H9 (cell line): ENCODE measurements at regions not wholly inside any gene's neighbourhood (a gene's known extent, or its start where the extent isn't known, plus 50 kb on each side); places are given as distances from the start of the nearest gene placed in this dataset.

Source experiments
- DNase-seq: peaks from one replicate; pipeline ENCODE4 v3.0.0-alpha.2; 2017
- H2AFZ ChIP-seq: one replicate; pipeline ENCODE4 v1.6.1; 2013; ENCODE audit warnings: mild to moderate bottlenecking, low read length, control low read depth, moderate library complexity
- H2AK5ac ChIP-seq: 2 replicates; pipeline ENCODE4 v1.6.1; 2013; ENCODE audit warnings: low read length, control low read depth, mixed read lengths; ENCODE audit not compliant: insufficient read length
- H2BK120ac ChIP-seq: one replicate; pipeline ENCODE4 v1.6.1; 2013; ENCODE audit warnings: low read depth, mild to moderate bottlenecking, low read length, control low read depth, inconsistent platforms; ENCODE audit not compliant: poor library complexity, severe bottlenecking
- H2BK12ac ChIP-seq: 2 replicates; pipeline ENCODE4 v1.6.1; 2013; ENCODE audit warnings: low read length, control low read depth, mixed read lengths, low read depth; ENCODE audit not compliant: insufficient read length
- H2BK15ac ChIP-seq: 2 replicates; pipeline ENCODE4 v1.6.1; 2013; ENCODE audit warnings: low read depth, low read length, control low read depth
- H2BK20ac ChIP-seq: one replicate; pipeline ENCODE4 v1.6.1; 2013; ENCODE audit warnings: low read depth, mild to moderate bottlenecking, low read length, control low read depth, inconsistent platforms; ENCODE audit not compliant: poor library complexity, severe bottlenecking
- H2BK5ac ChIP-seq: 2 replicates; pipeline ENCODE4 v1.6.1; 2013; ENCODE audit warnings: low read length, control low read depth, mixed read lengths; ENCODE audit not compliant: insufficient read length
- H3K14ac ChIP-seq: 2 replicates; pipeline ENCODE4 v1.6.1; 2013; ENCODE audit warnings: low read length, control low read depth; ENCODE audit not compliant: insufficient read depth
- H3K18ac ChIP-seq: 2 replicates; pipeline ENCODE4 v1.6.1; 2013; ENCODE audit warnings: low read depth, mild to moderate bottlenecking, mixed read lengths, low read length, control low read depth; ENCODE audit not compliant: insufficient read length
- H3K23ac ChIP-seq: 2 replicates; pipeline ENCODE4 v1.6.1; 2013; ENCODE audit warnings: low read length, control low read depth, mixed read lengths, low read depth; ENCODE audit not compliant: insufficient read length
- H3K23me2 ChIP-seq: 2 replicates; pipeline ENCODE4 v1.6.1; 2013; ENCODE audit warnings: low read depth, mild to moderate bottlenecking, mixed read lengths, low read length, control low read depth; ENCODE audit not compliant: insufficient read length, poor library complexity, severe bottlenecking
- H3K27ac ChIP-seq: 2 replicates; pipeline ENCODE4 v1.5.1; 2013; ENCODE audit warnings: low read length, control low read depth, mixed read lengths, low read depth; ENCODE audit not compliant: insufficient read length
- H3K27me3 ChIP-seq: 2 replicates; pipeline ENCODE4 v1.6.1; 2013; ENCODE audit warnings: low read length, control low read depth, inconsistent platforms; ENCODE audit not compliant: insufficient read depth
- H3K4ac ChIP-seq: 2 replicates; pipeline ENCODE4 v1.6.1; 2013; ENCODE audit warnings: low read depth, mild to moderate bottlenecking, control low read depth, inconsistent platforms, low read length, moderate library complexity
- H3K4me1 ChIP-seq: 2 replicates; pipeline ENCODE4 v1.6.1; 2013; ENCODE audit warnings: low read length, control low read depth, inconsistent platforms; ENCODE audit not compliant: insufficient read depth
- H3K4me2 ChIP-seq: 2 replicates; pipeline ENCODE4 v1.6.1; 2013; ENCODE audit warnings: low read length, control low read depth, mixed read lengths; ENCODE audit not compliant: insufficient read length, insufficient read depth
- H3K56ac ChIP-seq: 2 replicates; pipeline ENCODE4 v1.6.1; 2013; ENCODE audit warnings: low read depth, mild to moderate bottlenecking, mixed read lengths, low read length, control low read depth; ENCODE audit not compliant: insufficient read length
- H3K79me1 ChIP-seq: 2 replicates; pipeline ENCODE4 v1.6.1; 2013; ENCODE audit warnings: low read depth, mild to moderate bottlenecking, moderate library complexity, low read length, control low read depth, inconsistent platforms; ENCODE audit not compliant: insufficient read depth, poor library complexity, severe bottlenecking
- H3K79me2 ChIP-seq: 2 replicates; pipeline ENCODE4 v1.6.1; 2013; ENCODE audit warnings: low read length, control low read depth, inconsistent platforms; ENCODE audit not compliant: insufficient read depth
- H3K9ac ChIP-seq: 2 replicates; pipeline ENCODE4 v1.6.1; 2013; ENCODE audit warnings: low read length, control low read depth, mixed read lengths; ENCODE audit not compliant: insufficient read length; ENCODE audit errors: extremely low read depth
- H3K9me3 ChIP-seq: one replicate; pipeline ENCODE4 v1.6.1; 2013; ENCODE audit warnings: low read depth, low read length, inconsistent platforms; ENCODE audit not compliant: control insufficient read depth
- H3T11ph ChIP-seq: one replicate; pipeline ENCODE4 v1.6.1; 2013; ENCODE audit warnings: mild to moderate bottlenecking, low read length, control low read depth, inconsistent platforms
- H4K20me1 ChIP-seq: one replicate; pipeline ENCODE4 v1.6.1; 2013; ENCODE audit not compliant: control insufficient read depth, insufficient read length, insufficient read depth
- H4K5ac ChIP-seq: 2 replicates; pipeline ENCODE4 v1.6.1; 2013; ENCODE audit warnings: low read depth, mild to moderate bottlenecking, mixed read lengths, low read length, control low read depth; ENCODE audit not compliant: insufficient read length
- H4K8ac ChIP-seq: replicated peaks from 2 replicates; pipeline ENCODE4 v1.6.1; 2013; ENCODE audit warnings: low read length, control low read depth, mixed read lengths, low read depth; ENCODE audit not compliant: insufficient read length
- H4K91ac ChIP-seq: 2 replicates; pipeline ENCODE4 v1.6.1; 2013; ENCODE audit warnings: low read depth, mild to moderate bottlenecking, moderate library complexity, mixed read lengths, low read length, control low read depth; ENCODE audit not compliant: insufficient read length
- H3K27ac Mint-ChIP-seq, 3 experiments: 2 replicates in 2 of 3; 3 replicates in 1 of 3; pipeline ENCODE4 v1.8.0; 2020 to 2021; ENCODE audit warnings: mixed read lengths in 3 of 3, mild to moderate bottlenecking in 1 of 3, moderate library complexity in 1 of 3
- H3K27me3 Mint-ChIP-seq: 2 replicates; pipeline ENCODE4 v1.8.0; 2021; ENCODE audit warnings: low read depth, mild to moderate bottlenecking, moderate library complexity, mixed read lengths
- H3K36me3 Mint-ChIP-seq, 3 experiments: 2 replicates in 2 of 3; 3 replicates in 1 of 3; pipeline ENCODE4 v1.8.0; 2020 to 2021; ENCODE audit warnings: low read depth in 3 of 3, mixed read lengths in 3 of 3; ENCODE audit not compliant: insufficient read depth in 1 of 3
- H3K4me1 Mint-ChIP-seq, 2 experiments: 2 replicates each; pipeline ENCODE4 v1.8.0; 2020; ENCODE audit warnings: mixed read lengths in 2 of 2
- H3K4me3 Mint-ChIP-seq, 2 experiments: 2 replicates in 1 of 2; 3 replicates in 1 of 2; pipeline ENCODE4 v1.8.0; 2020 to 2021; ENCODE audit warnings: mild to moderate bottlenecking in 2 of 2, mixed read lengths in 2 of 2, moderate library complexity in 1 of 2
- H3K9me3 Mint-ChIP-seq, 2 experiments: 2 replicates in 1 of 2; 3 replicates in 1 of 2; pipeline ENCODE4 v1.8.0; 2020; ENCODE audit warnings: mild to moderate bottlenecking in 2 of 2, mixed read lengths in 2 of 2, moderate library complexity in 1 of 2
- CTCF ChIP-seq: fragments of 200-600 bp; sonication (generic); conservative IDR thresholded peaks from 3 replicates; pipeline ENCODE4 v1.8.0; 2021; ENCODE audit warnings: antibody characterized with exemption, mild to moderate bottlenecking
- WGBS: extraction: QIAGEN DNeasy Blood & Tissue Kit; methylation state at CpG from one replicate; pipeline ENCODE4 v1.1.7; 2013; ENCODE audit warnings: missing lambda C conversion rate, low lambda C conversion rate, mixed read lengths; ENCODE audit not compliant: insufficient read length; ENCODE audit errors: extremely low coverage; 5-methylcytosine and 5-hydroxymethylcytosine counted together

DNA sequence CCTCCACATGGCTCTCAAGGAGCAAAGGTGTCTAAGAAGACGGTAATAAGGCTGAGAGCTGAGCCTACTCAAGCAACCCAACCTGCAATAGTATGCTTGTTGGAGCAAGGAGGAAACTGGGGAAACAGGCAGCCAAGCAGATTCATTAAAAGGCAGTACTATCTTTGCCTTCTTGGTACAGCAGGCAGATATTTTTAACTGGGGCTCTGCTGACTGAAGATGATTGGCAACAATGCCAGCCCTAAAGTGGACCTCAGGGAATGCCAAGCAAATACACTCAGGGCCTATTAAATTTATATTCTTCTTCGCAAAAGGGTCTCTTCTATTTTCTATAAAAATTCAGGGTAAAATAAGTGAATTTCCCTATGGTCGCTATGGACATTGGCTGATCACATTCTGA is 109.4 kb upstream of the PCGF5 start:
- Histone ChIP-seq H3K27ac (no peak overlapping the region), H3K23ac (no peak overlapping the region), H4K20me1 (no peaks in the 10 kb centered on the region), H4K5ac (no peak overlapping the region), H4K8ac (no peak overlapping the region), H2BK12ac (no peak overlapping the region), H3K9me3 (no peaks in the 10 kb centered on the region), H3K9ac (no peak overlapping the region), H2BK120ac (no peak overlapping the region), H2BK5ac (no peak overlapping the region), H2AK5ac (no peak overlapping the region), H2BK15ac (no peak overlapping the region), H3K4me2 (no peak overlapping the region), H3K56ac (no peak overlapping the region), H4K91ac (no peak overlapping the region), H3K79me1 (no peaks in the 10 kb centered on the region), H3T11ph (no peak overlapping the region), H3K18ac (no peak overlapping the region), H2BK20ac (no peak overlapping the region), H3K79me2 (no peaks in the 10 kb centered on the region), H3K14ac (no peak overlapping the region), H3K4ac (no peak overlapping the region), H3K27me3 (no peaks in the 10 kb centered on the region), H2AFZ (no peak overlapping the region), H3K4me1 (no peaks in the 10 kb centered on the region), H3K23me2 (no peaks in the 10 kb centered on the region)
- H3K4me1 Mint-ChIP-seq: no peaks in the 10 kb centered on the region
- no peaks in the 10 kb centered on the region; a peak in 1 of 7 replicates for H3K36me3 Mint-ChIP-seq
- H3K4me3 Mint-ChIP-seq: no peak overlapping the region
- DNase-seq: no peak
- H3K27me3 Mint-ChIP-seq: no peaks in the 10 kb centered on the region; the same call in 1 of the 2 replicates
- no peak for TF ChIP-seq CTCF
- no CpG with 5 or more reads among the region's 3 CpGs for WGBS
- no peak overlapping the region for H3K27ac Mint-ChIP-seq
- H3K9me3 Mint-ChIP-seq: peaks cover 7 to 11% of the 10 kb centered on the region in 2 experiments; a peak in 3 of 5 replicates
